Transverse colon (tissue), 4 donors: ENCODE measurements at regions not wholly inside any gene's neighbourhood (a gene's known extent, or its start where the extent isn't known, plus 50 kb on each side); places are given as distances from the start of the nearest gene placed in this dataset.
"Not testable (repeated sequence)": the region's sequence is repeated elsewhere in the genome, so short reads cannot be mapped to it uniquely, and the experiment has no call there.

Experiments used
- DNase-seq: peaks from one replicate; pipeline ENCODE4 v3.0.0-alpha.2; 2019
- H3K27ac ChIP-seq, 4 donors: fragments of 200-600 bp; sonication (generic); 2 replicates each; pipeline ENCODE4 v1.5.1; 2016 to 2018; ENCODE audit warnings: inconsistent platforms in 4 of 4
- H3K27me3 ChIP-seq: fragments of 200-600 bp; sonication (generic); 2 replicates; pipeline ENCODE4 v1.5.1; 2017; ENCODE audit warnings: inconsistent platforms
- H3K36me3 ChIP-seq, 4 donors: fragments of 200-600 bp; sonication (generic); 2 replicates each; pipeline ENCODE4 v1.5.1; 2017 to 2019; ENCODE audit warnings: inconsistent platforms in 4 of 4
- H3K4me1 ChIP-seq, 4 donors: fragments of 200-600 bp; sonication (generic); 2 replicates each; pipeline ENCODE4 v1.5.1; 2017 to 2020; ENCODE audit warnings: inconsistent platforms in 4 of 4
- H3K4me3 ChIP-seq, 4 donors: fragments of 200-600 bp; sonication (generic); 1 replicate in 1 of 4; 2 replicates in 3 of 4; pipeline versions ENCODE4 v1.5.1 to v1.6.1; 2017 to 2019; ENCODE audit warnings: inconsistent platforms in 4 of 4
- H3K9me3 ChIP-seq, 2 donors: fragments of 200-600 bp; sonication (generic); 2 replicates each; pipeline ENCODE4 v1.5.1; 2017 to 2019; ENCODE audit warnings: inconsistent platforms in 2 of 2
- CTCF ChIP-seq, 5 experiments: fragments of 200-600 bp in 3 of 5; fragments of 450-650 bp in 2 of 5; sonication (generic) in 3 of 5; IDR thresholded peaks; 1 replicate in 2 of 5; 2 replicates in 3 of 5; pipeline ENCODE4 v1.5.1; 2016 to 2017; ENCODE audit warnings: antibody characterized with exemption in 5 of 5, inconsistent platforms in 3 of 5, mild to moderate bottlenecking in 2 of 5, moderate library complexity in 1 of 5
- EP300 ChIP-seq: sonication (generic); formaldehyde crosslinking; IDR thresholded peaks from one replicate; pipeline ENCODE4 v1.6.1; 2017; ENCODE audit warnings: antibody characterized with exemption, low read depth
- POLR2A ChIP-seq: fragments of 450-650 bp; IDR thresholded peaks from one replicate; pipeline ENCODE4 v1.6.1; 2016; ENCODE audit warnings: antibody characterized with exemption, mild to moderate bottlenecking, moderate library complexity
- POLR2AphosphoS5 ChIP-seq, 3 donors: sonication (generic); formaldehyde crosslinking; IDR thresholded peaks; one replicate each; pipeline ENCODE4 v1.6.1; 2016; ENCODE audit warnings: antibody characterized with exemption in 3 of 3
- WGBS, 2 donors: methylation state at CpG; one replicate each; pipeline ENCODE4 v1.1.5; 2018; ENCODE audit warnings: low coverage in 1 of 2; 5-methylcytosine and 5-hydroxymethylcytosine counted together
- in situ Hi-C, 4 donors: fragments of 200-750 bp; cut with MboI; loops; one replicate each; pipeline versions ENCODE4 v1.15.0 to v1.15.1; 2017; ENCODE audit warnings: low sequenced_read_pairs in 3 of 4, low pct_ligation_motif_present in 1 of 4, low pct_unique_long_range_greater_than_20kb in 1 of 4
- intact Hi-C: fragments of 100-400 bp; cut with DNase I; formaldehyde crosslinking; loops from one replicate; pipeline ENCODE4 v1.15.1; 2023; ENCODE audit warnings: low total_unique reads

- WGBS, 2 donors: 55 to 57% methylated on average over 1 of the region's 1 CpG
- in situ Hi-C loops: no loop called here
Measured at GRCh38 chr13:34179481-34179880, 361.5 kb downstream of the RFC3 start.

GRCh38 chr13:34179927-34180326 is 362.0 kb downstream of the RFC3 start:
- H3K4me3 ChIP-seq: no peak overlapping the region
- no peaks in the 10 kb centered on the region for H3K36me3 ChIP-seq
- DNase-seq: no peak
- no peaks in the 10 kb centered on the region for H3K9me3 ChIP-seq
- no peaks in the 10 kb centered on the region for H3K27me3 ChIP-seq
- intact Hi-C loops (no loop called here), in situ Hi-C loops (no loop called here)
- H3K4me1 ChIP-seq: no peaks in the 10 kb centered on the region
- TF ChIP-seq EP300: no peak
- TF ChIP-seq POLR2AphosphoS5 (IDR thresholded peaks at IDR 0.05): no peak
- TF ChIP-seq CTCF (IDR thresholded peaks at IDR 0.05): no peak
- TF ChIP-seq POLR2A: no peak
- H3K27ac ChIP-seq: no peak overlapping the region
- 80 to 89% methylated on average over 2 of the region's 2 CpGs for WGBS, 2 donors

More at GRCh38 chr13:34179481-34179880, 361.5 kb downstream of the RFC3 start:
- Histone ChIP-seq H3K36me3 (no peaks in the 10 kb centered on the region), H3K9me3 (no peaks in the 10 kb centered on the region), H3K27ac (no peak overlapping the region), H3K4me3 (no peak overlapping the region), H3K4me1 (no peaks in the 10 kb centered on the region), H3K27me3 (no peaks in the 10 kb centered on the region)
- DNase-seq: no peak
- intact Hi-C loops: no loop called here
- no peak for TF ChIP-seq POLR2A
- TF ChIP-seq EP300: no peak
- no peak for TF ChIP-seq POLR2AphosphoS5 (IDR thresholded peaks at IDR 0.05)
- TF ChIP-seq CTCF (IDR thresholded peaks at IDR 0.05): no peak

GRCh38 chr13:34181256-34181655 is 363.3 kb downstream of the RFC3 start:
- H3K36me3 ChIP-seq, H3K27me3 ChIP-seq, DNase-seq, in situ Hi-C loops, intact Hi-C loops, H3K4me3 ChIP-seq, H3K4me1 ChIP-seq, H3K9me3 ChIP-seq, H3K27ac ChIP-seq: not testable (repeated sequence)
- WGBS, 2 donors: 87% methylated on average over 14 of the region's 16 CpGs; no CpG with 5 or more reads in 1 of the 2 donors

GRCh38 chr13:34189946-34190345 is 372.0 kb downstream of the RFC3 start:
- no peaks in the 10 kb centered on the region for H3K27me3 ChIP-seq
- H3K27ac ChIP-seq: no peak overlapping the region
- H3K4me1 ChIP-seq: no peaks in the 10 kb centered on the region
- in situ Hi-C loops: no loop called here
- no peak for DNase-seq
- intact Hi-C loops: no loop called here
- 80 to 81% methylated on average over 2 of the region's 2 CpGs for WGBS, 2 donors
- H3K36me3 ChIP-seq: peaks cover 0 to 2% (median 0%) of the 10 kb centered on the region in 4 donors
- no peak for TF ChIP-seq EP300
- TF ChIP-seq POLR2AphosphoS5 (IDR thresholded peaks at IDR 0.05): no peak
- no peak for TF ChIP-seq CTCF (IDR thresholded peaks at IDR 0.05)
- no peak for TF ChIP-seq POLR2A
- H3K9me3 ChIP-seq: no peaks in the 10 kb centered on the region
- no peak overlapping the region for H3K4me3 ChIP-seq
